ENCODE measurements at regions not wholly inside any gene's neighbourhood (a gene's known extent, or its start where the extent isn't known, plus 50 kb on each side); places are given as distances from the start of the nearest gene placed in this dataset.
A peak's percentile ranks its signal among the peaks of the same experiment; 100 is the strongest.
"Not testable (repeated sequence)": the region's sequence is repeated elsewhere in the genome, so short reads cannot be mapped to it uniquely, and the experiment has no call there.

GRCh38 chr15:92825985-92826384 lies 74.1 kb upstream of the CHD2 start:
- TF ChIP-seq ZFX (IDR thresholded peaks at IDR 0.05) (no peak), CTCF (conservative IDR thresholded peaks at IDR 0.05) (no peak)

GRCh38 chr15:92827991-92828390 lies 72.1 kb upstream of the CHD2 start:
- not testable (repeated sequence) for H3K27ac ChIP-seq

More at GRCh38 chr15:92825985-92826384, 74.1 kb upstream of the CHD2 start:
- no peak overlapping the region for H3K27ac ChIP-seq

GRCh38 chr15:92829875-92830274 lies 70.2 kb upstream of the CHD2 start:
- no peak overlapping the region for H3K27ac ChIP-seq
- TF ChIP-seq ZFX (IDR thresholded peaks at IDR 0.05) (no peak), CTCF (conservative IDR thresholded peaks at IDR 0.05) (no peak)

- TF ChIP-seq CTCF (conservative IDR thresholded peaks at IDR 0.05), result no peak
- TF ChIP-seq ZFX (IDR thresholded peaks at IDR 0.05), result no peak
- peak overlapping the region; percentile 89 for H3K27ac ChIP-seq
Measured at GRCh38 chr15:92831336-92831654, 68.8 kb upstream of the CHD2 start.

GRCh38 chr15:92831655-92832328 lies 68.3 kb upstream of the CHD2 start:
- peak; percentile 67; the same call in 1 of the 2 replicates for TF ChIP-seq ZFX (IDR thresholded peaks at IDR 0.05)
- TF ChIP-seq CTCF (conservative IDR thresholded peaks at IDR 0.05), result no peak
- peak overlapping the region; percentile 89 for H3K27ac ChIP-seq

- TF ChIP-seq CTCF (conservative IDR thresholded peaks at IDR 0.05) (no peak), ZFX (IDR thresholded peaks at IDR 0.05) (no peak)
- H3K27ac ChIP-seq, result peak overlapping the region; percentile 89
Measured at GRCh38 chr15:92833106-92833433, 67.1 kb upstream of the CHD2 start.

GRCh38 chr15:92833493-92834271 lies 66.4 kb upstream of the CHD2 start:
- peak overlapping the region; percentile 89 for H3K27ac ChIP-seq

More at GRCh38 chr15:92833493-92834271, 66.4 kb upstream of the CHD2 start:
- TF ChIP-seq ZFX (IDR thresholded peaks at IDR 0.05) (no peak), CTCF (conservative IDR thresholded peaks at IDR 0.05) (no peak)

Measured in C4-2B (cell line).